HEK293 (cell line): ENCODE measurements at regions not wholly inside any gene's neighbourhood (a gene's known extent, or its start where the extent isn't known, plus 50 kb on each side); places are given as distances from the start of the nearest gene placed in this dataset.

Source experiments
- CTCF ChIA-PET: fragments of 350-600 bp; formaldehyde crosslinking; extraction: SDS; loops from one replicate; lab custom pipeline; 2021; ENCODE audit warnings: antibody characterized with exemption; lab: Yijun Ruan, JAX
- POLR2A ChIA-PET: fragments of 300-600 bp; formaldehyde crosslinking; extraction: SDS; loops from one replicate; lab custom pipeline; 2020; ENCODE audit warnings: antibody characterized with exemption, inconsistent platforms; lab: Yijun Ruan, JAX
- H3K27ac ChIP-seq: fragments of 200-500 bp; sonication (Bioruptor generic); 2 replicates; pipeline ENCODE4 v1.5.1; 2014; ENCODE audit warnings: low read depth, low read length, control low read depth, inconsistent platforms; ENCODE audit errors: extremely low read depth
- H3K36me3 ChIP-seq, 2 experiments: fragments of 200-500 bp in 1 of 2; sonication (Bioruptor generic) in 1 of 2; 1 replicate in 1 of 2; 2 replicates in 1 of 2; pipeline ENCODE4 v1.5.1; 2014 to 2017; ENCODE audit warnings: inconsistent platforms in 2 of 2, low read length in 2 of 2; ENCODE audit not compliant: control insufficient read depth in 2 of 2, insufficient read depth in 1 of 2
- H3K4me1 ChIP-seq: fragments of 200-500 bp; sonication (Bioruptor generic); 2 replicates; pipeline ENCODE4 v1.5.1; 2014; ENCODE audit warnings: mild to moderate bottlenecking, low read length, inconsistent platforms; ENCODE audit not compliant: control insufficient read depth, insufficient read depth
- H3K4me3 ChIP-seq: 2 replicates; pipeline ENCODE4 v1.5.1; 2011; ENCODE audit warnings: low read depth, mild to moderate bottlenecking, control low read depth, low read length, moderate library complexity
- H3K9me3 ChIP-seq: fragments of 200-500 bp; sonication (Bioruptor generic); 2 replicates; pipeline ENCODE4 v1.5.1; 2014; ENCODE audit warnings: low read depth, low read length, inconsistent platforms; ENCODE audit not compliant: control insufficient read depth, insufficient read depth
- EGR2 ChIP-seq: fragments of 450-650 bp; formaldehyde crosslinking; IDR thresholded peaks from 2 replicates; pipeline ENCODE4 v1.5.1; 2016; ENCODE audit warnings: low read depth, missing biosample characterization, missing genetic modification characterization
- GLIS2 ChIP-seq: fragments of 450-650 bp; formaldehyde crosslinking; IDR thresholded peaks from 2 replicates; pipeline ENCODE4 v1.5.1; 2016; ENCODE audit warnings: missing biosample characterization, missing genetic modification characterization
- KLF10 ChIP-seq: fragments of 450-650 bp; IDR thresholded peaks from 2 replicates; pipeline ENCODE4 v1.5.1; 2018; ENCODE audit warnings: missing biosample characterization, mild to moderate bottlenecking, missing genetic modification characterization
- KLF8 ChIP-seq: fragments of 450-650 bp; formaldehyde crosslinking; IDR thresholded peaks from 2 replicates; pipeline ENCODE4 v1.5.1; 2016; ENCODE audit warnings: missing biosample characterization, missing genetic modification characterization
- SCRT2 ChIP-seq: fragments of 450-650 bp; formaldehyde crosslinking; IDR thresholded peaks from 2 replicates; pipeline ENCODE4 v1.5.1; 2016; ENCODE audit warnings: missing biosample characterization, missing genetic modification characterization
- TRIM28 ChIP-seq: IDR thresholded peaks from 2 replicates; pipeline ENCODE4 v1.6.1; 2011; ENCODE audit warnings: low read length, control low read depth, borderline replicate concordance
- YY2 ChIP-seq: fragments of 450-650 bp; formaldehyde crosslinking; IDR thresholded peaks from 2 replicates; pipeline ENCODE4 v1.5.1; 2016; ENCODE audit warnings: missing biosample characterization, missing genetic modification characterization
- ZBTB49 ChIP-seq: fragments of 450-650 bp; formaldehyde crosslinking; IDR thresholded peaks from 2 replicates; pipeline ENCODE4 v1.5.1; 2016; ENCODE audit warnings: missing biosample characterization, missing genetic modification characterization, low read depth
- ZFP37 ChIP-seq: fragments of 450-650 bp; formaldehyde crosslinking; IDR thresholded peaks from 2 replicates; pipeline ENCODE4 v1.5.1; 2016; ENCODE audit warnings: missing biosample characterization, missing genetic modification characterization
- ZNF138 ChIP-seq: fragments of 450-650 bp; formaldehyde crosslinking; IDR thresholded peaks from 2 replicates; pipeline ENCODE4 v1.5.1; 2016; ENCODE audit warnings: missing biosample characterization, missing genetic modification characterization, borderline replicate concordance
- ZNF155 ChIP-seq: fragments of 450-650 bp; formaldehyde crosslinking; IDR thresholded peaks from 2 replicates; pipeline ENCODE4 v1.5.1; 2016; ENCODE audit warnings: missing biosample characterization, missing genetic modification characterization
- ZNF157 ChIP-seq: fragments of 450-650 bp; formaldehyde crosslinking; IDR thresholded peaks from 2 replicates; pipeline ENCODE4 v1.5.1; 2016; ENCODE audit warnings: missing biosample characterization, missing genetic modification characterization
- ZNF169 ChIP-seq: fragments of 450-650 bp; formaldehyde crosslinking; IDR thresholded peaks from 2 replicates; pipeline ENCODE4 v1.5.1; 2016; ENCODE audit warnings: missing biosample characterization, missing genetic modification characterization
- ZNF174 ChIP-seq: fragments of 450-650 bp; formaldehyde crosslinking; IDR thresholded peaks from 2 replicates; pipeline ENCODE4 v1.5.0; 2017; ENCODE audit warnings: missing biosample characterization, mild to moderate bottlenecking, missing genetic modification characterization
- ZNF175 ChIP-seq: fragments of 450-650 bp; formaldehyde crosslinking; IDR thresholded peaks from 2 replicates; pipeline ENCODE4 v1.5.1; 2016; ENCODE audit warnings: missing biosample characterization, missing genetic modification characterization
- ZNF19 ChIP-seq: fragments of 450-650 bp; formaldehyde crosslinking; IDR thresholded peaks from 2 replicates; pipeline ENCODE4; 2016; ENCODE audit warnings: missing biosample characterization, missing genetic modification characterization, low read depth
- ZNF214 ChIP-seq: fragments of 450-650 bp; formaldehyde crosslinking; IDR thresholded peaks from 2 replicates; pipeline ENCODE4 v1.5.1; 2017; ENCODE audit warnings: missing biosample characterization, mild to moderate bottlenecking, missing genetic modification characterization, borderline replicate concordance
- ZNF24 ChIP-seq: fragments of 450-650 bp; formaldehyde crosslinking; IDR thresholded peaks from 2 replicates; pipeline ENCODE4 v1.5.1; 2016; ENCODE audit warnings: missing biosample characterization, missing genetic modification characterization
- ZNF292 ChIP-seq: fragments of 450-650 bp; formaldehyde crosslinking; IDR thresholded peaks from 2 replicates; pipeline ENCODE4 v1.5.1; 2016; ENCODE audit warnings: low read depth, missing biosample characterization, missing genetic modification characterization, borderline replicate concordance
- ZNF514 ChIP-seq: fragments of 450-650 bp; formaldehyde crosslinking; IDR thresholded peaks from 2 replicates; pipeline ENCODE4 v1.5.1; 2016; ENCODE audit warnings: missing biosample characterization, missing genetic modification characterization
- ZNF621 ChIP-seq: fragments of 450-650 bp; formaldehyde crosslinking; IDR thresholded peaks from 2 replicates; pipeline ENCODE4 v1.5.1; 2017; ENCODE audit warnings: missing biosample characterization, missing genetic modification characterization
- ZNF658 ChIP-seq: fragments of 450-650 bp; formaldehyde crosslinking; IDR thresholded peaks from 2 replicates; pipeline ENCODE4; 2016; ENCODE audit warnings: missing biosample characterization, missing genetic modification characterization
- ZNF670 ChIP-seq: fragments of 450-650 bp; formaldehyde crosslinking; IDR thresholded peaks from 2 replicates; pipeline ENCODE4 v1.5.1; 2016; ENCODE audit warnings: missing biosample characterization, missing genetic modification characterization, low read depth
- ZNF776 ChIP-seq: fragments of 450-650 bp; formaldehyde crosslinking; IDR thresholded peaks from 2 replicates; pipeline ENCODE4 v1.5.0; 2017; ENCODE audit warnings: missing biosample characterization, missing genetic modification characterization, borderline replicate concordance
- ZSCAN16 ChIP-seq: fragments of 450-650 bp; formaldehyde crosslinking; IDR thresholded peaks from 2 replicates; pipeline ENCODE4 v1.5.1; 2016; ENCODE audit warnings: missing biosample characterization, missing genetic modification characterization
- TF ChIP-seq, protein P1 (sequence below): fragments of 450-650 bp; formaldehyde crosslinking; IDR thresholded peaks from 2 replicates; pipeline ENCODE4 v1.5.1; 2016; ENCODE audit warnings: missing biosample characterization, missing genetic modification characterization
- TF ChIP-seq, protein P2 (sequence below): fragments of 450-650 bp; formaldehyde crosslinking; IDR thresholded peaks from 2 replicates; pipeline ENCODE4 v1.5.1; 2016; ENCODE audit warnings: missing biosample characterization, missing genetic modification characterization

- ChIA-PET CTCF (interaction anchor here (0.7 to 1.1 kb wide), 3 partner anchors 8 to 11 kb away, joined by 3 read pairs; no protein-coding TSS in a partner anchor), POLR2A (no interaction called here)
- Histone ChIP-seq H3K27ac (no peak overlapping the region), H3K4me1 (peaks cover 4% of the 10 kb centered on the region; the same call in 1 of the 2 replicates), H3K4me3 (no peak overlapping the region), H3K9me3 (no peaks in the 10 kb centered on the region), H3K36me3 (no peaks in the 10 kb centered on the region)
- no peak for TF ChIP-seq ZNF169
- TF ChIP-seq KLF10, result no peak
- no peak for TF ChIP-seq ZNF776 (tag by site-specific recombination)
- TF ChIP-seq ZNF214 (tag by site-specific recombination), result no peak
- no peak for TF ChIP-seq ZFP37 (tag by site-specific recombination)
- no peak for TF ChIP-seq ZNF670 (tag by site-specific recombination)
- TF ChIP-seq, protein P1, sequence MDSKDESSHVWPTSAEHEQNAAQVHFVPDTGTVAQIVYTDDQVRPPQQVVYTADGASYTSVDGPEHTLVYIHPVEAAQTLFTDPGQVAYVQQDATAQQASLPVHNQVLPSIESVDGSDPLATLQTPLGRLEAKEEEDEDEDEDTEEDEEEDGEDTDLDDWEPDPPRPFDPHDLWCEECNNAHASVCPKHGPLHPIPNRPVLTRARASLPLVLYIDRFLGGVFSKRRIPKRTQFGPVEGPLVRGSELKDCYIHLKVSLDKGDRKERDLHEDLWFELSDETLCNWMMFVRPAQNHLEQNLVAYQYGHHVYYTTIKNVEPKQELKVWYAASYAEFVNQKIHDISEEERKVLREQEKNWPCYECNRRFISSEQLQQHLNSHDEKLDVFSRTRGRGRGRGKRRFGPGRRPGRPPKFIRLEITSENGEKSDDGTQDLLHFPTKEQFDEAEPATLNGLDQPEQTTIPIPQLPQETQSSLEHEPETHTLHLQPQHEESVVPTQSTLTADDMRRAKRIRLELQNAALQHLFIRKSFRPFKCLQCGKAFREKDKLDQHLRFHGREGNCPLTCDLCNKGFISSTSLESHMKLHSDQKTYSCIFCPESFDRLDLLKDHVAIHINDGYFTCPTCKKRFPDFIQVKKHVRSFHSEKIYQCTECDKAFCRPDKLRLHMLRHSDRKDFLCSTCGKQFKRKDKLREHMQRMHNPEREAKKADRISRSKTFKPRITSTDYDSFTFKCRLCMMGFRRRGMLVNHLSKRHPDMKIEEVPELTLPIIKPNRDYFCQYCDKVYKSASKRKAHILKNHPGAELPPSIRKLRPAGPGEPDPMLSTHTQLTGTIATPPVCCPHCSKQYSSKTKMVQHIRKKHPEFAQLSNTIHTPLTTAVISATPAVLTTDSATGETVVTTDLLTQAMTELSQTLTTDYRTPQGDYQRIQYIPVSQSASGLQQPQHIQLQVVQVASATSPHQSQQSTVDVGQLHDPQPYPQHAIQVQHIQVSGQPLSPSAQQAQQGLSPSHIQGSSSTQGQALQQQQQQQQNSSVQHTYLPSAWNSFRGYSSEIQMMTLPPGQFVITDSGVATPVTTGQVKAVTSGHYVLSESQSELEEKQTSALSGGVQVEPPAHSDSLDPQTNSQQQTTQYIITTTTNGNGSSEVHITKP (tag by site-specific recombination), result no peak
- TF ChIP-seq ZNF138 (tag by site-specific recombination), result no peak
- no peak for TF ChIP-seq YY2 (tag by site-specific recombination)
- TF ChIP-seq ZNF155 (tag by site-specific recombination), result no peak
- TF ChIP-seq ZNF658 (tag by site-specific recombination), result no peak
- no peak for TF ChIP-seq EGR2 (tag by site-specific recombination)
- TF ChIP-seq KLF8, result no peak
- no peak for TF ChIP-seq ZNF292 (tag by site-specific recombination)
- TF ChIP-seq ZNF174 (tag by site-specific recombination), result no peak
These were observed 92.4 kb downstream of the CD24 start for GRCh38 chr6:106882138-106882537.

DNA sequence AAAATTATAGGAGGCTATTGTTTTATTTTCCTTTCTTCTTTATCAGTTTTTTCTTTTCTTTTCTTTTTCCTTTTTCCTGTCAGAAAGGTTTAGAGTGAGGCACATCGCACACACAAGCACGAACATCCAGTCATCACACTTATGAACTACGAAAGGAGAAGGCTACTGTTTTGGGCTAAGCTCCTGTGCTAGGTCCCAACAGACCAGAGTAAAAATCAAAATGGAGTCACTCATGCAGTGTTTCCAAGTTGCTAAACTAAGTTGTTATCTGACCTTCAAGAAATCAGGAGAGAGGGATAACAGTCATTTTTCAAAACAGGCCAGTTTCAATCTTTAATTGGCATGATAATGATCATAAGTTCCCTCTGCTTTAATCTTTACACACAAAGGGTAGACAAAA is 93.6 kb downstream of the CD24 start:
- H3K9me3 ChIP-seq, result no peaks in the 10 kb centered on the region
- H3K27ac ChIP-seq, result no peak overlapping the region
- no peaks in the 10 kb centered on the region for H3K36me3 ChIP-seq
- CTCF ChIA-PET, result interaction anchor here (0.6 to 1.1 kb wide), 3 partner anchors 9 to 303 kb away, joined by 3 read pairs; no protein-coding TSS in a partner anchor
- no peak overlapping the region for H3K4me3 ChIP-seq
- no peaks in the 10 kb centered on the region for H3K4me1 ChIP-seq
- POLR2A ChIA-PET, result interaction anchor here (0.6 kb wide), 1 partner anchor 10 kb away, joined by 3 read pairs; no protein-coding TSS in a partner anchor
- TF ChIP-seq ZNF514 (tag by site-specific recombination) (no peak), ZNF776 (tag by site-specific recombination) (no peak), SCRT2 (no peak), ZBTB49 (tag by site-specific recombination) (no peak), ZSCAN16 (tag by site-specific recombination) (no peak), ZNF19 (tag by site-specific recombination) (no peak), TRIM28 (no peak), ZNF24 (tag by site-specific recombination) (no peak), GLIS2 (tag by site-specific recombination) (no peak), ZNF621 (tag by site-specific recombination) (no peak), ZNF175 (tag by site-specific recombination) (no peak), ZNF157 (no peak)
- TF ChIP-seq, protein P2, sequence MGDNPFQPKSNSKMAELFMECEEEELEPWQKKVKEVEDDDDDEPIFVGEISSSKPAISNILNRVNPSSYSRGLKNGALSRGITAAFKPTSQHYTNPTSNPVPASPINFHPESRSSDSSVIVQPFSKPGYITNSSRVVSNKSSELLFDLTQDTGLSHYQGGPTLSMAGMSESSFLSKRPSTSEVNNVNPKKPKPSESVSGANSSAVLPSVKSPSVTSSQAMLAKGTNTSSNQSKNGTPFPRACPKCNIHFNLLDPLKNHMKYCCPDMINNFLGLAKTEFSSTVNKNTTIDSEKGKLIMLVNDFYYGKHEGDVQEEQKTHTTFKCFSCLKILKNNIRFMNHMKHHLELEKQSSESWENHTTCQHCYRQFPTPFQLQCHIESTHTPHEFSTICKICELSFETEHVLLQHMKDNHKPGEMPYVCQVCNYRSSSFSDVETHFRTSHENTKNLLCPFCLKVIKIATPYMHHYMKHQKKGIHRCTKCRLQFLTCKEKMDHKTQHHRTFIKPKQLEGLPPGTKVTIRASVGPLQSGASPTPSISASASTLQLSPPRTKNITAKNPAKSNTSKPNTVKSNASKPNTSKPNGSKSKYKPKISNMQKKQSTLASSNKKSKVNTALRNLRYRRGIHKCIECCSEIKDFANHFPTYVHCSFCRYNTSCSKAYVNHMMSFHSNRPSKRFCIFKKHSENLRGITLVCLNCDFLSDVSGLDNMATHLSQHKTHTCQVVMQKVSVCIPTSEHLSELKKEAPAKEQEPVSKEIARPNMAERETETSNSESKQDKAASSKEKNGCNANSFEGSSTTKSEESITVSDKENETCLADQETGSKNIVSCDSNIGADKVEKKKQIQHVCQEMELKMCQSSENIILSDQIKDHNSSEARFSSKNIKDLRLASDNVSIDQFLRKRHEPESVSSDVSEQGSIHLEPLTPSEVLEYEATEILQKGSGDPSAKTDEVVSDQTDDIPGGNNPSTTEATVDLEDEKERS, result no peak
